HFF-Myc (cell line): ENCODE measurements at regions not wholly inside any gene's neighbourhood (a gene's known extent, or its start where the extent isn't known, plus 50 kb on each side); places are given as distances from the start of the nearest gene placed in this dataset.

Experiments used
- DNase-seq: peaks from one replicate; pipeline ENCODE4 v3.0.0-alpha.2; 2011; ENCODE audit warnings: low read depth; ENCODE audit errors: extremely low read depth
- H3K4me3 ChIP-seq: replicated peaks from 2 replicates; pipeline ENCODE4 v1.5.1; 2011; ENCODE audit warnings: low read depth, mild to moderate bottlenecking, control low read depth, low read length
- CTCF ChIP-seq: IDR thresholded peaks from 2 replicates; pipeline ENCODE4 v1.5.1; 2012; ENCODE audit warnings: mild to moderate bottlenecking, low read depth, low read length, control low read depth; ENCODE audit errors: missing control alignments

GRCh38 chr6:24019830-24020229, 106.2 kb upstream of the NRSN1 start:
- no peak overlapping the region for H3K4me3 ChIP-seq
- no peak for DNase-seq
- TF ChIP-seq CTCF = no peak

GRCh38 chr6:24026050-24026449, 100.0 kb upstream of the NRSN1 start:
- no peak overlapping the region for H3K4me3 ChIP-seq
- TF ChIP-seq CTCF = no peak
- DNase-seq = no peak

- no peak overlapping the region for H3K4me3 ChIP-seq
- TF ChIP-seq CTCF = no peak
- DNase-seq = no peak
Observed at GRCh38 chr6:24031496-24031895, 94.5 kb upstream of the NRSN1 start.

GRCh38 chr6:24032896-24033688, 92.9 kb upstream of the NRSN1 start:
- no peak for DNase-seq
- no peak for TF ChIP-seq CTCF
- H3K4me3 ChIP-seq = no peak overlapping the region

GRCh38 chr6:24043848-24044247, 82.2 kb upstream of the NRSN1 start:
- no peak overlapping the region for H3K4me3 ChIP-seq
- TF ChIP-seq CTCF = no peak
- no peak for DNase-seq

DNA sequence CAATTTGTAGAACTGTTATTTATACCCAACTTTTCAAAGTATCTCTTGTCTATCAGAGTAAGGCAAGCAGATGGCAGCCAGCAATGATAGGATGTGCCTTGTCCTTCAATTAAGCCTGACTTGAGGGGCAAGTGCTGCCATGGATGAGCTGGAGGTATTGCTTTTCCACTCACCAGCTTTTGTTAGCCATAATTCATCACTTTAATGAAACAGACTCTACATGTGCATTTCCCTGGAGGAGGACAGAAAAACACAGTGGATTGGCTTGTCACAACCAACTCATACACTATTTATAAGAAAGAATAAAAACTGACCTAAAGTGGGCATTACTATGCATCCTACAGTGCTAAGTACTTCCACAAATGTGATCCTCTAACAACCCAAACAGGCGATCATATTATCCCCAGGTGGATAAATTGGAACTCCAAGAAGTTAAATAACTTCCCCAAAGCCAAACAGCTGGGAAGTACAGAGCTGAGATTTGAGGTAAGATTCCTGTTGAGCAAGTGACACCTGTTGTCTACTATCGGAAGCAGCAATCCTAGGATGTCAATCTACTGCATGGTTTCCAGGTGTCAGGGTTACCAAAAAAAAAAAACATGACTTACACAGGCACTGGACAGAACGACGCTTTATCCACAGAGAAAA, 73.9 kb upstream of the NRSN1 start:
- no peak overlapping the region for H3K4me3 ChIP-seq
- no peak for TF ChIP-seq CTCF
- DNase-seq = no peak
